Kasumi-1 (cell line): ENCODE measurements at regions not wholly inside any gene's neighbourhood (a gene's known extent, or its start where the extent isn't known, plus 50 kb on each side); places are given as distances from the start of the nearest gene placed in this dataset.
"Not testable (repeated sequence)": the region's sequence is repeated elsewhere in the genome, so short reads cannot be mapped to it uniquely, and the experiment has no call there.

ENCODE experiments used
- DNase-seq, 2 experiments: peaks; one replicate each; lab custom pipeline; 2025; lab: John Stamatoyannopoulos, UW

GRCh38 chr6:109875973-109876372 lies 102.1 kb upstream of the GPR6 start:
- DNase-seq = no peak

- no peak for DNase-seq
Observed at GRCh38 chr6:109877028-109878004, 100.8 kb upstream of the GPR6 start.

- DNase-seq = not testable (repeated sequence)
Observed at GRCh38 chr6:109878005-109878690, 100.0 kb upstream of the GPR6 start.

GRCh38 chr6:109879081-109879480 lies 99.0 kb upstream of the GPR6 start:
- not testable (repeated sequence) for DNase-seq

GRCh38 chr6:109879521-109879920 lies 98.6 kb upstream of the GPR6 start:
- DNase-seq = no peak

GRCh38 chr6:109881069-109881468 lies 97.0 kb upstream of the GPR6 start:
- DNase-seq = not testable (repeated sequence)

- DNase-seq = not testable (repeated sequence)
Observed at GRCh38 chr6:109881953-109882490, 96.1 kb upstream of the GPR6 start.

- peak; percentile 82 to 89 for DNase-seq
Observed at GRCh38 chr6:109891924-109892323, 86.2 kb upstream of the GPR6 start.

- DNase-seq = no peak
Observed at GRCh38 chr6:109892451-109893435, 85.4 kb upstream of the GPR6 start.

- no peak for DNase-seq
Observed at GRCh38 chr6:109893606-109894005, 84.5 kb upstream of the GPR6 start.

- peak; percentile 90 to 92 for DNase-seq
Observed at GRCh38 chr6:109894181-109894580, 83.9 kb upstream of the GPR6 start.

GRCh38 chr6:109896341-109896740 lies 81.8 kb upstream of the GPR6 start:
- DNase-seq = no peak

GRCh38 chr6:109897025-109897424 lies 81.1 kb upstream of the GPR6 start:
- no peak for DNase-seq

- DNase-seq = no peak
Observed at GRCh38 chr6:109897561-109898080, 80.5 kb upstream of the GPR6 start.

- DNase-seq = no peak
Observed at GRCh38 chr6:109901976-109902375, 76.1 kb upstream of the GPR6 start.

GRCh38 chr6:109902870-109903269 lies 75.2 kb upstream of the GPR6 start:
- DNase-seq = no peak

- DNase-seq = no peak
Observed at GRCh38 chr6:109910571-109910970, 67.5 kb upstream of the GPR6 start.

GRCh38 chr6:109912118-109912517 lies 66.0 kb upstream of the GPR6 start:
- DNase-seq = no peak

- DNase-seq = no peak
Observed at GRCh38 chr6:109912952-109913351, 65.2 kb upstream of the GPR6 start.

- not testable (repeated sequence) for DNase-seq
Observed at GRCh38 chr6:109915748-109916147, 62.4 kb upstream of the GPR6 start.

- no peak for DNase-seq
Observed at GRCh38 chr6:109916759-109917158, 61.4 kb upstream of the GPR6 start.
